ENCODE measurements at regions not wholly inside any gene's neighbourhood (a gene's known extent, or its start where the extent isn't known, plus 50 kb on each side); places are given as distances from the start of the nearest gene placed in this dataset.

- Histone ChIP-seq H3K27me3 (ENCODE audit: insufficient read depth, poor library complexity, severe bottlenecking) (peaks cover 35% of the 10 kb centered on the region), H3K4me3 (replicated peaks; ENCODE audit: insufficient read depth, low read length) (no peak overlapping the region), H3K27ac (replicated peaks) (no peak overlapping the region)
- DNase-seq (ENCODE audit: low read depth in 1 of 2, low spot score in 1 of 2) = no peak
- no peak for TF ChIP-seq REST (IDR thresholded peaks at IDR 0.05; ENCODE audit: insufficient replicate concordance, low read depth)
- TF ChIP-seq POLR2AphosphoS5 (IDR thresholded peaks at IDR 0.05; ENCODE audit: low read depth) = no peak
- TF ChIP-seq, protein P1, sequence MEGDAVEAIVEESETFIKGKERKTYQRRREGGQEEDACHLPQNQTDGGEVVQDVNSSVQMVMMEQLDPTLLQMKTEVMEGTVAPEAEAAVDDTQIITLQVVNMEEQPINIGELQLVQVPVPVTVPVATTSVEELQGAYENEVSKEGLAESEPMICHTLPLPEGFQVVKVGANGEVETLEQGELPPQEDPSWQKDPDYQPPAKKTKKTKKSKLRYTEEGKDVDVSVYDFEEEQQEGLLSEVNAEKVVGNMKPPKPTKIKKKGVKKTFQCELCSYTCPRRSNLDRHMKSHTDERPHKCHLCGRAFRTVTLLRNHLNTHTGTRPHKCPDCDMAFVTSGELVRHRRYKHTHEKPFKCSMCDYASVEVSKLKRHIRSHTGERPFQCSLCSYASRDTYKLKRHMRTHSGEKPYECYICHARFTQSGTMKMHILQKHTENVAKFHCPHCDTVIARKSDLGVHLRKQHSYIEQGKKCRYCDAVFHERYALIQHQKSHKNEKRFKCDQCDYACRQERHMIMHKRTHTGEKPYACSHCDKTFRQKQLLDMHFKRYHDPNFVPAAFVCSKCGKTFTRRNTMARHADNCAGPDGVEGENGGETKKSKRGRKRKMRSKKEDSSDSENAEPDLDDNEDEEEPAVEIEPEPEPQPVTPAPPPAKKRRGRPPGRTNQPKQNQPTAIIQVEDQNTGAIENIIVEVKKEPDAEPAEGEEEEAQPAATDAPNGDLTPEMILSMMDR (IDR thresholded peaks at IDR 0.05; ENCODE audit: insufficient read depth, low read length) = no peak
- TF ChIP-seq SPI1 (IDR thresholded peaks at IDR 0.05; ENCODE audit: borderline replicate concordance, low read depth) = no peak
- TF ChIP-seq GABPA (IDR thresholded peaks at IDR 0.05; ENCODE audit: low read depth) = no peak
Measured at GRCh38 chr3:124586126-124587052, 143.9 kb upstream of the UMPS start.

- Histone ChIP-seq H3K27ac (replicated peaks) (no peak overlapping the region), H3K4me3 (replicated peaks; ENCODE audit: insufficient read depth, low read length) (no peak overlapping the region), H3K27me3 (ENCODE audit: insufficient read depth, poor library complexity, severe bottlenecking) (peaks cover 35% of the 10 kb centered on the region)
- TF ChIP-seq REST (IDR thresholded peaks at IDR 0.05; ENCODE audit: insufficient replicate concordance, low read depth) (no peak), GABPA (IDR thresholded peaks at IDR 0.05; ENCODE audit: low read depth) (no peak), POLR2AphosphoS5 (IDR thresholded peaks at IDR 0.05; ENCODE audit: low read depth) (no peak), SPI1 (IDR thresholded peaks at IDR 0.05; ENCODE audit: borderline replicate concordance, low read depth) (no peak)
- TF ChIP-seq, protein P1 (IDR thresholded peaks at IDR 0.05; ENCODE audit: insufficient read depth, low read length) = no peak
- no peak for DNase-seq (ENCODE audit: low read depth in 1 of 2, low spot score in 1 of 2)
Measured at GRCh38 chr3:124587053-124587408, 143.2 kb upstream of the UMPS start.

DNA sequence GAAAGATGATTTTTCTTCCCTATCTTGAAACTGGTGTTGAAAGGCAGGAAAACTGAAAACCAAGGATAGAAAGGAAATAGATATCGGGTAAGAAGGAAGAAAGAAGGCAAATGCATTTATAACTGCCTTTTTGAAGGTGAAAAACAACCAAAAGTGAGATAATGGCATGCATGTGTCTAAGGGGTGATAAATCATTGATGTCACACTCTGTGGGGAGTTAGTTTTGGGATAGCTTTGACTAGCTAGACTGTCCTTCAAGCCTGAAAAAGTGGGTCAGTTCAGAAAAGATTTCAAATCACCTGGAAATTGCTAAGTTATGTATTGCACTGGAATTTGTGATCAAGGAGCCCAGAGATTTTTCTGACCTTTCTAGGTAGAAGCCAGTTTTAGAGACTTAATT lies 142.2 kb upstream of the UMPS start:
- H3K4me3 ChIP-seq (replicated peaks; ENCODE audit: insufficient read depth, low read length) = no peak overlapping the region
- no peak for DNase-seq (ENCODE audit: low read depth in 1 of 2, low spot score in 1 of 2)
- TF ChIP-seq SPI1 (IDR thresholded peaks at IDR 0.05; ENCODE audit: borderline replicate concordance, low read depth) = no peak
- TF ChIP-seq, protein P1 (IDR thresholded peaks at IDR 0.05; ENCODE audit: insufficient read depth, low read length) = no peak
- TF ChIP-seq POLR2AphosphoS5 (IDR thresholded peaks at IDR 0.05; ENCODE audit: low read depth) = no peak
- TF ChIP-seq GABPA (IDR thresholded peaks at IDR 0.05; ENCODE audit: low read depth) = no peak
- TF ChIP-seq REST (IDR thresholded peaks at IDR 0.05; ENCODE audit: insufficient replicate concordance, low read depth) = no peak
- no peak overlapping the region for H3K27ac ChIP-seq (replicated peaks)
- H3K27me3 ChIP-seq (ENCODE audit: insufficient read depth, poor library complexity, severe bottlenecking) = peaks cover 36% of the 10 kb centered on the region
